GM23338 (cell line): ENCODE measurements at regions not wholly inside any gene's neighbourhood (a gene's known extent, or its start where the extent isn't known, plus 50 kb on each side); places are given as distances from the start of the nearest gene placed in this dataset.

Source experiments
- ATAC-seq: fragments of 200-7000 bp; cut with Tn5 transposase; 3 replicates; pipeline ENCODE4 v1.9.1; 2020
- DNase-seq: peaks from one replicate; pipeline ENCODE4 v3.0.0-alpha.2; 2015; ENCODE audit warnings: low spot score
- H2AFZ ChIP-seq: fragments of 200-600 bp; sonication (generic); 2 replicates; pipeline ENCODE4 v1.8.0; 2016; ENCODE audit warnings: antibody characterized with exemption, mild to moderate bottlenecking, moderate library complexity
- H3F3A ChIP-seq: fragments of 200-600 bp; sonication (generic); replicated peaks from 2 replicates; pipeline ENCODE4 v1.8.0; 2017; ENCODE audit warnings: antibody characterized with exemption, mixed run types, low read depth
- H3K27ac ChIP-seq: fragments of 200-600 bp; sonication (generic); 2 replicates; pipeline ENCODE4 v1.6.1; 2016; ENCODE audit warnings: low read depth
- H3K27me3 ChIP-seq: fragments of 200-600 bp; sonication (generic); 2 replicates; pipeline ENCODE4 v1.8.0; 2016; ENCODE audit warnings: mild to moderate bottlenecking, mixed run types, moderate library complexity; ENCODE audit not compliant: insufficient read depth
- H3K36me3 ChIP-seq: fragments of 200-600 bp; sonication (generic); 2 replicates; pipeline ENCODE4 v1.8.0; 2016; ENCODE audit warnings: mild to moderate bottlenecking; ENCODE audit not compliant: insufficient read depth
- H3K4me1 ChIP-seq: fragments of 200-600 bp; sonication (generic); 2 replicates; pipeline ENCODE4 v1.8.0; 2016; ENCODE audit warnings: mild to moderate bottlenecking, moderate library complexity; ENCODE audit not compliant: insufficient read depth
- H3K4me2 ChIP-seq: fragments of 200-600 bp; sonication (generic); 2 replicates; pipeline ENCODE4 v1.7.1; 2017; ENCODE audit warnings: mixed run types
- H3K4me3 ChIP-seq: fragments of 200-600 bp; sonication (generic); 2 replicates; pipeline ENCODE4 v1.6.1; 2016; ENCODE audit warnings: mixed run types
- H3K79me2 ChIP-seq: fragments of 200-600 bp; sonication (generic); replicated peaks from 2 replicates; pipeline ENCODE4 v1.8.0; 2017; ENCODE audit warnings: mild to moderate bottlenecking; ENCODE audit not compliant: insufficient read depth
- H3K9me2 ChIP-seq: fragments of 200-600 bp; sonication (generic); 2 replicates; pipeline ENCODE4 v1.8.0; 2017; ENCODE audit not compliant: insufficient read depth
- H4K20me1 ChIP-seq: fragments of 200-600 bp; sonication (generic); replicated peaks from 2 replicates; pipeline ENCODE4 v1.8.0; 2017; ENCODE audit warnings: mild to moderate bottlenecking; ENCODE audit not compliant: insufficient read depth
- H3K27ac Mint-ChIP-seq: 2 replicates; pipeline ENCODE4 v1.8.0; 2020; ENCODE audit warnings: inconsistent platforms, mild to moderate bottlenecking, moderate library complexity, mixed read lengths
- H3K27me3 Mint-ChIP-seq: 3 replicates; pipeline ENCODE4 v1.8.0; 2022; ENCODE audit warnings: low read depth, mild to moderate bottlenecking, moderate library complexity, mixed read lengths, inconsistent platforms; ENCODE audit not compliant: insufficient read depth, poor library complexity
- H3K36me3 Mint-ChIP-seq: 3 replicates; pipeline ENCODE4 v1.8.0; 2021; ENCODE audit warnings: low read depth, mild to moderate bottlenecking, inconsistent platforms, moderate library complexity, mixed read lengths
- H3K4me1 Mint-ChIP-seq: 3 replicates; pipeline ENCODE4 v1.8.0; 2020; ENCODE audit warnings: mild to moderate bottlenecking, inconsistent platforms, mixed read lengths
- H3K4me3 Mint-ChIP-seq: 3 replicates; pipeline ENCODE4 v1.8.0; 2021; ENCODE audit warnings: moderate library complexity, mild to moderate bottlenecking, inconsistent platforms, mixed read lengths
- H3K9me3 Mint-ChIP-seq: 3 replicates; pipeline ENCODE4 v1.8.0; 2020; ENCODE audit warnings: moderate library complexity, mild to moderate bottlenecking, inconsistent platforms, mixed read lengths
- EZH2phosphoT487 ChIP-seq: fragments of 200-600 bp; sonication (generic); IDR thresholded peaks from one replicate; pipeline ENCODE4 v1.8.1; 2018; ENCODE audit warnings: antibody characterized with exemption; ENCODE audit not compliant: unreplicated experiment
- POLR2AphosphoS5 ChIP-seq: IDR thresholded peaks from 2 replicates; pipeline ENCODE4 v1.6.1; 2016; ENCODE audit warnings: antibody characterized with exemption, low read depth
- REST ChIP-seq: IDR thresholded peaks from one replicate; pipeline ENCODE4 v1.6.1; 2018; ENCODE audit warnings: antibody characterized with exemption; ENCODE audit not compliant: unreplicated experiment
- STAT1 ChIP-seq: IDR thresholded peaks from one replicate; pipeline ENCODE4 v1.6.1; 2016; ENCODE audit warnings: antibody characterized with exemption; ENCODE audit not compliant: unreplicated experiment
- ZNF114 ChIP-seq: fragments of 250-450 bp; sonication (Bioruptor Pico); IDR thresholded peaks from 2 replicates; pipeline ENCODE4 v1.5.0; 2020; ENCODE audit warnings: mild to moderate bottlenecking, moderate library complexity
- ZNF331 ChIP-seq: fragments of 250-450 bp; sonication (Bioruptor Pico); IDR thresholded peaks from 2 replicates; pipeline ENCODE4 v1.5.0; 2020; ENCODE audit warnings: low read depth, mild to moderate bottlenecking, moderate library complexity
- ZNF462 ChIP-seq: fragments of 250-450 bp; sonication (Bioruptor Pico); IDR thresholded peaks from 2 replicates; pipeline ENCODE4 v1.5.0; 2020; ENCODE audit warnings: mild to moderate bottlenecking, moderate library complexity

GRCh38 chr11:28520291-28520690 is 412.1 kb downstream of the METTL15 start (continued):
- TF ChIP-seq ZNF462 (CRISPR knock-in tag) = no peak
- TF ChIP-seq REST = no peak

GRCh38 chr11:28518825-28519224 is 410.6 kb downstream of the METTL15 start:
- Histone ChIP-seq H3K4me2 (no peak overlapping the region), H3F3A (no peaks in the 10 kb centered on the region), H4K20me1 (no peaks in the 10 kb centered on the region), H3K9me2 (peaks cover 6% of the 10 kb centered on the region; the same call in 1 of the 2 replicates), H3K27me3 (no peaks in the 10 kb centered on the region), H3K36me3 (no peaks in the 10 kb centered on the region), H2AFZ (no peak overlapping the region), H3K4me3 (no peak overlapping the region), H3K79me2 (no peaks in the 10 kb centered on the region), H3K4me1 (no peaks in the 10 kb centered on the region), H3K27ac (no peak overlapping the region)
- H3K4me1 Mint-ChIP-seq = no peaks in the 10 kb centered on the region
- H3K4me3 Mint-ChIP-seq = no peak overlapping the region
- peaks cover 7% of the 10 kb centered on the region; the same call in 2 of the 3 replicates for H3K36me3 Mint-ChIP-seq
- H3K9me3 Mint-ChIP-seq = peaks cover 10% of the 10 kb centered on the region
- no peak overlapping the region for H3K27ac Mint-ChIP-seq
- no peak for DNase-seq
- no peak for ATAC-seq
- H3K27me3 Mint-ChIP-seq = no peaks in the 10 kb centered on the region
- TF ChIP-seq POLR2AphosphoS5 (no peak), EZH2phosphoT487 (no peak), ZNF114 (CRISPR knock-in tag) (no peak), ZNF462 (CRISPR knock-in tag) (no peak), ZNF331 (CRISPR knock-in tag) (no peak), STAT1 (no peak)
